ENCODE measurements at regions not wholly inside any gene's neighbourhood (a gene's known extent, or its start where the extent isn't known, plus 50 kb on each side); places are given as distances from the start of the nearest gene placed in this dataset.

DNA sequence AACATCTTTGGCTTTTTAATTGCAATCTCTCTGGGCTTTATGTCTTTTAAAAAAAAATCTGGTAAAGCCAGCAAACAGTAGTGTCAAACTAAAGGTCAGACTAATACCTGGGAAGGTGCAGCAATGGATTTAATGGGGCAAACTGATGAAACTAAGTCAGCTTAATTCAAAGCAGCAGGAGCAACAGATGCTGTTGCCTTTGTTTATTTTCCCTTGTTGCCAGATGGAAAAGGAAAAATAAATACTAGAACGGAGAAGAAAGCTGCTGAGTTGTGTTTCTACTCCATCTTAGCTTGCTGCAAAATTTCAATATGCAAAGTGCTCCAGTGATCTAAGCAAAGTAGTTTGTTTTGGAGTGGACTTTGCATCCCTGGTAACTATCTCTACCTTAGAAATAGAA lies 1097.8 kb downstream of the PCDH17 start:
- H3K36me3 Mint-ChIP-seq (ENCODE audit: low read depth): no peaks in the 10 kb centered on the region
- no peak overlapping the region for H3K4me3 Mint-ChIP-seq
- intact Hi-C loops (cut with micrococcal nuclease): no loop called here
- TF ChIP-seq, protein P1, sequence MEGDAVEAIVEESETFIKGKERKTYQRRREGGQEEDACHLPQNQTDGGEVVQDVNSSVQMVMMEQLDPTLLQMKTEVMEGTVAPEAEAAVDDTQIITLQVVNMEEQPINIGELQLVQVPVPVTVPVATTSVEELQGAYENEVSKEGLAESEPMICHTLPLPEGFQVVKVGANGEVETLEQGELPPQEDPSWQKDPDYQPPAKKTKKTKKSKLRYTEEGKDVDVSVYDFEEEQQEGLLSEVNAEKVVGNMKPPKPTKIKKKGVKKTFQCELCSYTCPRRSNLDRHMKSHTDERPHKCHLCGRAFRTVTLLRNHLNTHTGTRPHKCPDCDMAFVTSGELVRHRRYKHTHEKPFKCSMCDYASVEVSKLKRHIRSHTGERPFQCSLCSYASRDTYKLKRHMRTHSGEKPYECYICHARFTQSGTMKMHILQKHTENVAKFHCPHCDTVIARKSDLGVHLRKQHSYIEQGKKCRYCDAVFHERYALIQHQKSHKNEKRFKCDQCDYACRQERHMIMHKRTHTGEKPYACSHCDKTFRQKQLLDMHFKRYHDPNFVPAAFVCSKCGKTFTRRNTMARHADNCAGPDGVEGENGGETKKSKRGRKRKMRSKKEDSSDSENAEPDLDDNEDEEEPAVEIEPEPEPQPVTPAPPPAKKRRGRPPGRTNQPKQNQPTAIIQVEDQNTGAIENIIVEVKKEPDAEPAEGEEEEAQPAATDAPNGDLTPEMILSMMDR (IDR thresholded peaks at IDR 0.05): no peak
- CTCF ChIA-PET: interaction anchor here (1.0 kb wide), 1 partner anchor 118 kb away, joined by 3 read pairs; no protein-coding TSS in a partner anchor
- DNase-seq (no peak), ATAC-seq (no peak)
- POLR2A ChIA-PET: no interaction called here
- no peaks in the 10 kb centered on the region for H3K4me1 Mint-ChIP-seq (ENCODE audit: low read depth)
- no peak overlapping the region for H3K27ac Mint-ChIP-seq
- H3K27me3 Mint-ChIP-seq: no peaks in the 10 kb centered on the region
- H3K9me3 Mint-ChIP-seq: peaks cover 8% of the 10 kb centered on the region

DNA sequence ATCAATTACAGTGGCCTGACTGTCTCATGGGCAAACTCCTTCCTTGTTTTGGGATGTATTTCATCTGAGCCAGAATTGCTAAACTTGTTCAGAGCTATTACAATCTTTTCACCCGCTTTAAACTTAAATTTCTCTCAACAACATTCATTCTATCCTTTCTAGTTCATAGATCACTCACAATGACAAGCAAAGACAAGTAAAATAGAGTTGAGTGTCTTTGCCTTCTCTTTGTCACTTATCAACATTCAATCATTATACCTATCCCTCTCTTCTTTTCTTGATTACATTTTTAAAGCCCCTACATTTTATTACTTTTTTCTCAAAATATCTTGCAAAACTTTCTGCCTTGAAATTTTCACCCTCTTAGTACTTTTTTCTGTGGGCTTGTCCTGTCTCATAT lies 1113.1 kb downstream of the PCDH17 start:
- intact Hi-C loops (cut with micrococcal nuclease): no loop called here
- ChIA-PET POLR2A (no interaction called here), CTCF (no interaction called here)
- no peak overlapping the region for H3K27ac Mint-ChIP-seq
- DNase-seq (no peak), ATAC-seq (no peak)
- no peak overlapping the region for H3K4me3 Mint-ChIP-seq
- no peaks in the 10 kb centered on the region for H3K4me1 Mint-ChIP-seq (ENCODE audit: low read depth)
- no peaks in the 10 kb centered on the region for H3K9me3 Mint-ChIP-seq
- no peaks in the 10 kb centered on the region for H3K27me3 Mint-ChIP-seq
- TF ChIP-seq, protein P1 (IDR thresholded peaks at IDR 0.05): no peak
- H3K36me3 Mint-ChIP-seq (ENCODE audit: low read depth): no peaks in the 10 kb centered on the region

DNA sequence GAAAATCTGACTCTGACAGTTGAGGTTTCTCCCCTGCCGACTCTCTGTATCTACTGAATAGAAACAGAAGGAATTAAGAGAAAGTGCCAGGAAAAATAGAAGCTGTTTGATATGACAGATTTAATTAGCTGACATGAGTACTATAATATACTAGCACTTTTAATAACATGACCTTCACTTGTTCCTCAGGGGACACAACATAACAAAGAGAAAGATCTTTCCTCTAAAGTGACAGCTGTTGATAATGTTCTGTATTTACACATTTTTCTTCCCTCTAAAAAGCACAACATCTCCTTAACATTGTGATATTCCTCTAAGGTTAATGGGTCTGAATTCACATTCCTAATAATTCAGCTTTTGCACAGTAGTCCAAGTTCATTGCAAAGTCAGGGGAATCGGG lies 1136.0 kb downstream of the PCDH17 start:
- H3K4me1 Mint-ChIP-seq (ENCODE audit: low read depth): no peaks in the 10 kb centered on the region
- H3K27me3 Mint-ChIP-seq: no peaks in the 10 kb centered on the region
- no peak overlapping the region for H3K27ac Mint-ChIP-seq
- ChIA-PET POLR2A (no interaction called here), CTCF (no interaction called here)
- peaks cover 2% of the 10 kb centered on the region for H3K9me3 Mint-ChIP-seq
- no peak for ATAC-seq
- TF ChIP-seq, protein P1 (IDR thresholded peaks at IDR 0.05): no peak
- no peaks in the 10 kb centered on the region for H3K36me3 Mint-ChIP-seq (ENCODE audit: low read depth)
- intact Hi-C loops (cut with micrococcal nuclease): no loop called here
- no peak overlapping the region for H3K4me3 Mint-ChIP-seq
- DNase-seq: no peak

DNA sequence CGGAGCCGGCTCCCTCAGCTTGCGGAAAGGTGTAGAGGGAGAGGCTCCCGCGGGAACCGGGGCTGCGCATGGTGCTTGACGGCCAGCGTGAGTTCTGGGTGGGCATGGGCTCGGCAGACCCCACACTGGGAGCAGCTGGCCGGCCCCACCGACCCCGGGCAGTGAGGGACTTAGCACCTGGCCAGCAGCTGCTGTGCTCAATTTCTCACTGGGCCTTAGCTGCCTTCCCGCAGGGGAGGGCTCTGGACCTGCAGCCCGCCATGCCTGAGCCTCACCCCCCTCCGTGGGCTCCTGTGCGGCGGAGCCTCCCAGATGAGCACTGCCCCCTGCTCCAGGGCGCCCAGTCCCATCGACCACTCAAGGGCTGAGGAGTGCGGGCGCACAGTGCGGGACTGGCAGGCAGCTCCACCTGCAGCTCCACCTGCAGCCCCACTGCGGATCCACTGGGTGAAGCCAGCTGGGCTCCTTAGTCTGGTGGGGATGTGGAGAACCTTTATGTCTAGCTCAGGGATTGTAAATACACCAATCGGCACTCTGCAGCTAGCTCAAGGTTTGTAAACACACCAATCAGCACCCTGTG lies 1141.8 kb downstream of the PCDH17 start:
- DNase-seq: no peak
- H3K9me3 Mint-ChIP-seq: peaks cover 9% of the 10 kb centered on the region
- H3K27ac Mint-ChIP-seq: no peak overlapping the region
- CTCF ChIA-PET: no interaction called here
- ATAC-seq: no peak
- intact Hi-C loops (cut with micrococcal nuclease): no loop called here
- H3K4me3 Mint-ChIP-seq: no peak overlapping the region
- POLR2A ChIA-PET: no interaction called here
- H3K27me3 Mint-ChIP-seq: no peaks in the 10 kb centered on the region
- no peaks in the 10 kb centered on the region for H3K4me1 Mint-ChIP-seq (ENCODE audit: low read depth)
- H3K36me3 Mint-ChIP-seq (ENCODE audit: low read depth): no peaks in the 10 kb centered on the region
- TF ChIP-seq, protein P1 (IDR thresholded peaks at IDR 0.05): no peak

DNA sequence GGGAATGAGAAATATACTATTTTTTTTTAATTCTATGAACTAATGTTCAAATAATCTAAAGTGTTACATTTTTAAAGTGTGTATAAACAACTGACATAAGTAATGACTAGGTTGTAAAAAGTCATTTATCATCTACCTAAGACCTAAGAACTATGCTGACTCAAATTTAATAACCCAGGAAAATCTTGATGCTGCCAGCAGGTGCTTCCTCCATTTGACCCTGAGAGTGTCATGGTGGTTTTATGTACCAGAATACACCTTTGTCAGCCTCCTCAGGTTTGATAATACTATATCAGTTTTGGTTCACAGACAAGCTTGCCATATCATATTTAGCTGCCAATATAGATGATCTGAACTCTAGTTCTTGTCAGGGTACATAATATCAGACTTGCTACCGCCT lies 1151.2 kb downstream of the PCDH17 start:
- no peaks in the 10 kb centered on the region for H3K36me3 Mint-ChIP-seq (ENCODE audit: low read depth)
- no peak overlapping the region for H3K27ac Mint-ChIP-seq
- no peaks in the 10 kb centered on the region for H3K4me1 Mint-ChIP-seq (ENCODE audit: low read depth)
- no peak for ATAC-seq
- POLR2A ChIA-PET: no interaction called here
- H3K9me3 Mint-ChIP-seq: peaks cover 6% of the 10 kb centered on the region
- TF ChIP-seq, protein P1 (IDR thresholded peaks at IDR 0.05): no peak
- CTCF ChIA-PET: no interaction called here
- no peak overlapping the region for H3K4me3 Mint-ChIP-seq
- no peaks in the 10 kb centered on the region for H3K27me3 Mint-ChIP-seq
- intact Hi-C loops (cut with micrococcal nuclease): no loop called here
- DNase-seq: no peak

Data from activated CD8-positive, alpha-beta T cell treated with anti-CD3 and anti-CD28 coated beads for 36 hours (primary cell).